Testis (tissue), 2 donors: ENCODE measurements at regions not wholly inside any gene's neighbourhood (a gene's known extent, or its start where the extent isn't known, plus 50 kb on each side); places are given as distances from the start of the nearest gene placed in this dataset.

Experiments used
- CTCF ChIP-seq, 3 experiments: fragments of 450-650 bp in 2 of 3; fragments of 200-600 bp in 1 of 3; sonication (generic) in 1 of 3; IDR thresholded peaks; one replicate each; pipeline ENCODE4 v1.5.1; 2016 to 2019; ENCODE audit warnings: antibody characterized with exemption in 3 of 3, mild to moderate bottlenecking in 2 of 3, moderate library complexity in 1 of 3
- POLR2A ChIP-seq: fragments of 450-650 bp; IDR thresholded peaks from one replicate; pipeline ENCODE4 v1.6.1; 2017; ENCODE audit warnings: antibody characterized with exemption, mild to moderate bottlenecking, moderate library complexity

- TF ChIP-seq CTCF (IDR thresholded peaks at IDR 0.05) (no peak), POLR2A (no peak)
These were observed 370.8 kb downstream of the WDR11 start for GRCh38 chr10:121221991-121222390.
